LNCAP (cell line): ENCODE measurements at regions not wholly inside any gene's neighbourhood (a gene's known extent, or its start where the extent isn't known, plus 50 kb on each side); places are given as distances from the start of the nearest gene placed in this dataset.

ENCODE experiments used
- CTCF ChIP-seq: fragments of 450-650 bp; IDR thresholded peaks from 2 replicates; pipeline ENCODE4 v1.5.1; 2017; ENCODE audit warnings: mild to moderate bottlenecking

GRCh38 chr2:8379549-8379948, 302.3 kb upstream of the ID2 start:
- TF ChIP-seq CTCF, result no peak

- no peak for TF ChIP-seq CTCF
Measured at GRCh38 chr2:8380026-8380425, 301.8 kb upstream of the ID2 start.

GRCh38 chr2:8380566-8380965, 301.3 kb upstream of the ID2 start:
- no peak for TF ChIP-seq CTCF

- no peak for TF ChIP-seq CTCF
Measured at GRCh38 chr2:8382485-8382884, 299.4 kb upstream of the ID2 start.

- no peak for TF ChIP-seq CTCF
Measured at GRCh38 chr2:8388781-8389180, 293.1 kb upstream of the ID2 start.

GRCh38 chr2:8389431-8390108, 292.3 kb upstream of the ID2 start:
- TF ChIP-seq CTCF, result no peak

- no peak for TF ChIP-seq CTCF
Measured at GRCh38 chr2:8391126-8391525, 290.7 kb upstream of the ID2 start.

GRCh38 chr2:8391584-8391983, 290.3 kb upstream of the ID2 start:
- TF ChIP-seq CTCF, result no peak
